ENCODE measurements at regions not wholly inside any gene's neighbourhood (a gene's known extent, or its start where the extent isn't known, plus 50 kb on each side); places are given as distances from the start of the nearest gene placed in this dataset.
A peak's percentile ranks its signal among the peaks of the same experiment; 100 is the strongest.
"Not testable (repeated sequence)": the region's sequence is repeated elsewhere in the genome, so short reads cannot be mapped to it uniquely, and the experiment has no call there.

DNA sequence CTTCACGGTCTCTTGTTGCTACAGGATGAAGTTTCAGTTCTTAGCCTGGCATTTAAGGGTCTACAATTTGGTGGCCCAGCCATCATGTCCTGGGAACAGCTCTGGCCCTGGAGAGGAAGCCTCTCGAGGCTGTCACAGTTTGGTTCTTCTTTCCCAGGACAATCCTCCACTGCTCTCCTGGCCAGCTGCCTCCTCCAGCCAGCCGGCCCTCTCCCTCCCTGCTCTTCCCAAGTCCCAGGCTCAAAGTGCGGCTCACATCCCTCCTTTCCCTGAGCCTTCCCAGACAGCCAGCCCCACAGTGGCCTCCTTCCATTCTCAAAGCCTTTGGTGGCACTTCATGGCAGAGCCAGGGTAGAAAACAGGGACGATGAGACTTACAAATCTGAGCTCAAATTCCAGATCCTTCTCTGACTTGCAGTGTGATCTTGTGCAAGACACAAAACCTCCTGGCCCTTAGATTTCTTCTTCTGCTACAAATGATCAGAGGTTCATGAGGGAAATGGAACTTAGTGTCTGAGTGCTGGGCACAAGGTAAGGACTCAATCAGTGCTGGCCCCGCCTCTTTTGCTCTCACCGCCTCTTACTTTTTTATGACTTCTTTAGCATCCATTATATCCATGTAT is 223.8 kb upstream of the ECI2 start:
- no peak overlapping the region for H3K4me3 Mint-ChIP-seq
- H3K4me3 ChIP-seq (ENCODE audit: low read length) = no peak overlapping the region
- DNase-seq = no peak
- no peaks in the 10 kb centered on the region for H3K27me3 ChIP-seq (ENCODE audit: control insufficient read depth, insufficient read depth, low read length, poor library complexity, severe bottlenecking)
- H3K4me1 Mint-ChIP-seq = peaks cover 7% of the 10 kb centered on the region
- H3K27ac ChIP-seq (ENCODE audit: low read depth, low read length) = no peak overlapping the region
- H3K27me3 Mint-ChIP-seq (ENCODE audit: insufficient read depth) = no peaks in the 10 kb centered on the region
- H3K9ac ChIP-seq (ENCODE audit: extremely low read depth, low read length, poor library complexity, severe bottlenecking) = no peak overlapping the region
- H3K9me3 Mint-ChIP-seq = peaks cover 3% of the 10 kb centered on the region
- TF ChIP-seq, protein P1, sequence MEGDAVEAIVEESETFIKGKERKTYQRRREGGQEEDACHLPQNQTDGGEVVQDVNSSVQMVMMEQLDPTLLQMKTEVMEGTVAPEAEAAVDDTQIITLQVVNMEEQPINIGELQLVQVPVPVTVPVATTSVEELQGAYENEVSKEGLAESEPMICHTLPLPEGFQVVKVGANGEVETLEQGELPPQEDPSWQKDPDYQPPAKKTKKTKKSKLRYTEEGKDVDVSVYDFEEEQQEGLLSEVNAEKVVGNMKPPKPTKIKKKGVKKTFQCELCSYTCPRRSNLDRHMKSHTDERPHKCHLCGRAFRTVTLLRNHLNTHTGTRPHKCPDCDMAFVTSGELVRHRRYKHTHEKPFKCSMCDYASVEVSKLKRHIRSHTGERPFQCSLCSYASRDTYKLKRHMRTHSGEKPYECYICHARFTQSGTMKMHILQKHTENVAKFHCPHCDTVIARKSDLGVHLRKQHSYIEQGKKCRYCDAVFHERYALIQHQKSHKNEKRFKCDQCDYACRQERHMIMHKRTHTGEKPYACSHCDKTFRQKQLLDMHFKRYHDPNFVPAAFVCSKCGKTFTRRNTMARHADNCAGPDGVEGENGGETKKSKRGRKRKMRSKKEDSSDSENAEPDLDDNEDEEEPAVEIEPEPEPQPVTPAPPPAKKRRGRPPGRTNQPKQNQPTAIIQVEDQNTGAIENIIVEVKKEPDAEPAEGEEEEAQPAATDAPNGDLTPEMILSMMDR (conservative IDR thresholded peaks at IDR 0.05) = no peak
- no peaks in the 10 kb centered on the region for H3K36me3 Mint-ChIP-seq (ENCODE audit: low read depth)
- H3K4me1 ChIP-seq (ENCODE audit: control insufficient read depth, insufficient read depth, low read length) = no peaks in the 10 kb centered on the region
- 81 to 85% methylated on average over 5 to 6 of the region's 7 CpGs for WGBS, 2 experiments (ENCODE audit: insufficient coverage in 1 of 2, insufficient read length in 1 of 2)
- H3K36me3 ChIP-seq (ENCODE audit: control insufficient read depth, insufficient read depth, low read length) = no peaks in the 10 kb centered on the region
- peak overlapping the region; percentile 62 for H3K27ac Mint-ChIP-seq
- no peaks in the 10 kb centered on the region for H3K9me3 ChIP-seq (ENCODE audit: control insufficient read depth, low read length)

DNA sequence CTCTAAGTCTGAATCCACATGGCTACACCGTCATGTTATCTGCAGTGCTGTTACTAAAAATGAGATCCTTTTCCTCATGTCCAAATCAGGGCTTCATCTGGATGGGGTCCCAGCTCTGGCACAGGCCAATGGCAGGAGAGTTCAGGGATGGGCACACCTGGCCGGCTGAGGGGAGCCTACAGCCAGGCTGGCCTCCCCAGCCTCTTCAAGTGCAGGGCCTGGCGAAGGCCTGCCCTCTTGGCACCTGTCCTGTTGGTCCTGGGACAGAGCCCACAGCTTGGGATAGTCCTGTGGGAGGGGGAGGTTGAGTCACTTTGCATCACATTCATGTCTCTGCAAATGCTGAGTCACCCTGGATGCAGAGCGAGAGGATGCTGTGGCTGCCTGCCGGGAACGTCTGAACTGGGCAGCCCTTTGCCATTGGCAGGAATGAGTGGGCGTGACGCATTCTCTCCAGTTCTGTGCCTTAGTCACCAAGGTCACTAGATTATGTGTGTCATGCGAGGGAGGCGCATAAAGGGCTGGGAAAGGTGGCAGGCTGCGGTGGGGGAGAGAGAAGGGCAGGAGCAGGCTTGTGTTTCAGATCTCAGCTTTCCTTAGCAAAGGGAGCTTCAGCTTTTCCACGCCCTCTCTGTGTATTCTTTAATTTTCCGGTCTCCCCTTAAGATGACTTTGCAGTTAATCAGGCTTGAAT is 223.2 kb upstream of the ECI2 start:
- peak; percentile 90 for DNase-seq
- Histone ChIP-seq H3K9ac (ENCODE audit: extremely low read depth, low read length, poor library complexity, severe bottlenecking) (no peak overlapping the region), H3K36me3 (ENCODE audit: control insufficient read depth, insufficient read depth, low read length) (no peaks in the 10 kb centered on the region), H3K27ac (ENCODE audit: low read depth, low read length) (no peak overlapping the region), H3K27me3 (ENCODE audit: control insufficient read depth, insufficient read depth, low read length, poor library complexity, severe bottlenecking) (no peaks in the 10 kb centered on the region), H3K4me1 (ENCODE audit: control insufficient read depth, insufficient read depth, low read length) (no peaks in the 10 kb centered on the region), H3K9me3 (ENCODE audit: control insufficient read depth, low read length) (no peaks in the 10 kb centered on the region), H3K4me3 (ENCODE audit: low read length) (no peak overlapping the region)
- Mint-ChIP-seq H3K4me1 (peaks cover 7% of the 10 kb centered on the region), H3K9me3 (peaks cover 3% of the 10 kb centered on the region), H3K4me3 (no peak overlapping the region), H3K27me3 (ENCODE audit: insufficient read depth) (no peaks in the 10 kb centered on the region), H3K27ac (peak overlapping the region; percentile 69), H3K36me3 (ENCODE audit: low read depth) (no peaks in the 10 kb centered on the region)
- WGBS, 2 experiments (ENCODE audit: insufficient coverage in 1 of 2, insufficient read length in 1 of 2) = 75 to 77% methylated on average over 10 to 13 of the region's 13 CpGs
- TF ChIP-seq, protein P1 (conservative IDR thresholded peaks at IDR 0.05) = no peak

DNA sequence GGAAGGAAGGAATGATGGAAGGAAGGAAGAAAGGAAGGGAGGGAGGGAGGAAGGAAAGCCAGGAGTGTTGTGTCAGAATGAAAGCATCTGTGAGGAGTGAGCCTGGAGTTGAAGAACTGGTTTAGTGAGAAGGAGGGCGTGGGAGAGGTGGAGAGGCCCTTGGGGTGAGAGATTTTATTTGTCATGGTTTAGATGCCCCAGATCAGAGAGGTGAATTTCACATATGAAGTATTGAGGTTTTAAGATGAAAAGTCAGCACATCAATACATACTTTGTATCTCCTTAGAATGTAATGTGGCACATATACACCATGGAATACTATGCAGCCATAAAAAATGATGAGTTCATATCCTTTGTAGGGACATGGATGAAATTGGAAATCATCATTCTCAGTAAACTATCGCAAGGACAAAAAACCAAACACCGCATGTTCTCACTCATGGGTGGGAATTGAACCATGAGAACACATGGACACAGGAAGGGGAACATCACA is 222.3 kb upstream of the ECI2 start:
- not testable (repeated sequence) for H3K27ac Mint-ChIP-seq; H3K27ac ChIP-seq (ENCODE audit: low read depth, low read length)
- WGBS, 2 experiments (ENCODE audit: insufficient coverage in 1 of 2, insufficient read length in 1 of 2) = 98 to 100% methylated on average over 1 to 2 of the region's 3 CpGs

More for the DNA sequence above, 222.3 kb upstream of the ECI2 start:
- H3K9me3 ChIP-seq (ENCODE audit: control insufficient read depth, low read length); H3K4me3 Mint-ChIP-seq; H3K27me3 Mint-ChIP-seq (ENCODE audit: insufficient read depth); DNase-seq; H3K4me3 ChIP-seq (ENCODE audit: low read length); H3K9ac ChIP-seq (ENCODE audit: extremely low read depth, low read length, poor library complexity, severe bottlenecking); H3K4me1 Mint-ChIP-seq; H3K36me3 Mint-ChIP-seq (ENCODE audit: low read depth); H3K27me3 ChIP-seq (ENCODE audit: control insufficient read depth, insufficient read depth, low read length, poor library complexity, severe bottlenecking); H3K9me3 Mint-ChIP-seq; H3K36me3 ChIP-seq (ENCODE audit: control insufficient read depth, insufficient read depth, low read length); H3K4me1 ChIP-seq (ENCODE audit: control insufficient read depth, insufficient read depth, low read length): not testable (repeated sequence)

All from endodermal cell (in vitro differentiated cells).